Activated T-helper 1 cell treated with anti-CD3 and anti-CD28 coated beads, Interleukin-12 subunit alpha, Interleukin-12 subunit beta, Interleukin-2, Interleukin-4 antibody, amounts not matched to agents 30 ng/mL and 10 ng/mL and 1 ng/mL, durations not matched to agents 14 hours and 24 hours and 36 hours (primary cell): ENCODE measurements at regions not wholly inside any gene's neighbourhood (a gene's known extent, or its start where the extent isn't known, plus 50 kb on each side); places are given as distances from the start of the nearest gene placed in this dataset.

Experiments used
- DNase-seq: peaks from one replicate; pipeline ENCODE4 v3.0.0; 2021; ENCODE audit warnings: low spot score
- H3K27ac Mint-ChIP-seq: one replicate; pipeline ENCODE4 v1.8.0; 2021; ENCODE audit warnings: mild to moderate bottlenecking, mixed read lengths
- H3K27me3 Mint-ChIP-seq: one replicate; pipeline ENCODE4 v1.8.0; 2022; ENCODE audit warnings: mild to moderate bottlenecking, moderate library complexity, mixed read lengths; ENCODE audit not compliant: insufficient read depth
- H3K36me3 Mint-ChIP-seq: one replicate; pipeline ENCODE4 v1.8.0; 2021; ENCODE audit warnings: low read depth, mixed read lengths
- H3K4me1 Mint-ChIP-seq: one replicate; pipeline ENCODE4 v1.8.0; 2021; ENCODE audit warnings: low read depth, mixed read lengths
- H3K4me3 Mint-ChIP-seq: one replicate; pipeline ENCODE4 v1.8.0; 2021; ENCODE audit warnings: mild to moderate bottlenecking, moderate library complexity, mixed read lengths
- H3K9me3 Mint-ChIP-seq: one replicate; pipeline ENCODE4 v1.8.0; 2021; ENCODE audit warnings: mixed read lengths
- intact Hi-C: fragments of 100-400 bp; cut with micrococcal nuclease; formaldehyde crosslinking; loops from one replicate; pipeline ENCODE4 v1.15.1; 2024

- H3K27ac Mint-ChIP-seq: no peak overlapping the region
- H3K9me3 Mint-ChIP-seq: peaks cover 3% of the 10 kb centered on the region
- no peaks in the 10 kb centered on the region for H3K4me1 Mint-ChIP-seq
- no peaks in the 10 kb centered on the region for H3K36me3 Mint-ChIP-seq
- no peak for DNase-seq
- intact Hi-C loops: no loop called here
- H3K4me3 Mint-ChIP-seq: no peak overlapping the region
- H3K27me3 Mint-ChIP-seq: peaks cover 4% of the 10 kb centered on the region
These were observed 87.3 kb downstream of the YIPF5 start for GRCh38 chr5:144083185-144083584.

- Mint-ChIP-seq H3K4me1 (peaks cover 5% of the 10 kb centered on the region), H3K9me3 (peaks cover 3% of the 10 kb centered on the region), H3K27me3 (no peaks in the 10 kb centered on the region), H3K27ac (no peak overlapping the region), H3K4me3 (no peak overlapping the region), H3K36me3 (no peaks in the 10 kb centered on the region)
- no peak for DNase-seq
- intact Hi-C loops: no loop called here
These were observed 85.5 kb downstream of the YIPF5 start for GRCh38 chr5:144084971-144085370.

GRCh38 chr5:144085381-144085780, 85.1 kb downstream of the YIPF5 start:
- Mint-ChIP-seq H3K27me3 (no peaks in the 10 kb centered on the region), H3K4me1 (peaks cover 5% of the 10 kb centered on the region), H3K27ac (no peak overlapping the region), H3K36me3 (no peaks in the 10 kb centered on the region), H3K9me3 (peaks cover 3% of the 10 kb centered on the region), H3K4me3 (no peak overlapping the region)
- intact Hi-C loops: no loop called here
- DNase-seq: no peak

GRCh38 chr5:144086295-144086694, 84.2 kb downstream of the YIPF5 start:
- Mint-ChIP-seq H3K4me1 (peaks cover 5% of the 10 kb centered on the region), H3K27me3 (no peaks in the 10 kb centered on the region), H3K9me3 (peaks cover under 1% of the 10 kb centered on the region), H3K36me3 (no peaks in the 10 kb centered on the region), H3K27ac (no peak overlapping the region), H3K4me3 (no peak overlapping the region)
- intact Hi-C loops: no loop called here
- no peak for DNase-seq

GRCh38 chr5:144087576-144087975, 82.9 kb downstream of the YIPF5 start:
- no peak overlapping the region for H3K27ac Mint-ChIP-seq

GRCh38 chr5:144088206-144089064, 82.0 kb downstream of the YIPF5 start:
- H3K36me3 Mint-ChIP-seq: no peaks in the 10 kb centered on the region
- H3K4me3 Mint-ChIP-seq: no peak overlapping the region
- DNase-seq: no peak
- no peaks in the 10 kb centered on the region for H3K27me3 Mint-ChIP-seq
- H3K9me3 Mint-ChIP-seq: no peaks in the 10 kb centered on the region
- peaks cover 5% of the 10 kb centered on the region for H3K4me1 Mint-ChIP-seq
- intact Hi-C loops: no loop called here
- no peak overlapping the region for H3K27ac Mint-ChIP-seq

More at GRCh38 chr5:144087576-144087975, 82.9 kb downstream of the YIPF5 start:
- peaks cover 5% of the 10 kb centered on the region for H3K4me1 Mint-ChIP-seq
- no peak overlapping the region for H3K4me3 Mint-ChIP-seq
- no peak for DNase-seq
- no peaks in the 10 kb centered on the region for H3K36me3 Mint-ChIP-seq
- no peaks in the 10 kb centered on the region for H3K27me3 Mint-ChIP-seq
- intact Hi-C loops: no loop called here
- H3K9me3 Mint-ChIP-seq: no peaks in the 10 kb centered on the region

GRCh38 chr5:144089401-144090021, 80.9 kb downstream of the YIPF5 start:
- no peaks in the 10 kb centered on the region for H3K9me3 Mint-ChIP-seq
- H3K27ac Mint-ChIP-seq: no peak overlapping the region
- intact Hi-C loops: no loop called here
- no peak overlapping the region for H3K4me3 Mint-ChIP-seq
- DNase-seq: no peak
- H3K36me3 Mint-ChIP-seq: no peaks in the 10 kb centered on the region
- H3K27me3 Mint-ChIP-seq: no peaks in the 10 kb centered on the region
- peaks cover 10% of the 10 kb centered on the region for H3K4me1 Mint-ChIP-seq

- no peaks in the 10 kb centered on the region for H3K27me3 Mint-ChIP-seq
- peaks cover 8% of the 10 kb centered on the region for H3K9me3 Mint-ChIP-seq
- no peak for DNase-seq
- no peak overlapping the region for H3K4me3 Mint-ChIP-seq
- intact Hi-C loops: no loop called here
- no peak overlapping the region for H3K27ac Mint-ChIP-seq
- H3K4me1 Mint-ChIP-seq: peaks cover 10% of the 10 kb centered on the region
- H3K36me3 Mint-ChIP-seq: no peaks in the 10 kb centered on the region
These were observed 78.0 kb downstream of the YIPF5 start for GRCh38 chr5:144092508-144092907.

- Mint-ChIP-seq H3K27me3 (no peaks in the 10 kb centered on the region), H3K36me3 (no peaks in the 10 kb centered on the region), H3K9me3 (peaks cover 8% of the 10 kb centered on the region), H3K27ac (no peak overlapping the region), H3K4me1 (peaks cover 10% of the 10 kb centered on the region), H3K4me3 (no peak overlapping the region)
- intact Hi-C loops: no loop called here
- DNase-seq: no peak
These were observed 77.1 kb downstream of the YIPF5 start for GRCh38 chr5:144093400-144093799.

- Mint-ChIP-seq H3K4me3 (no peak overlapping the region), H3K27me3 (no peaks in the 10 kb centered on the region), H3K36me3 (no peaks in the 10 kb centered on the region), H3K9me3 (peaks cover 8% of the 10 kb centered on the region), H3K27ac (no peak overlapping the region), H3K4me1 (peaks cover 10% of the 10 kb centered on the region)
- intact Hi-C loops: no loop called here
- DNase-seq: no peak
These were observed 76.6 kb downstream of the YIPF5 start for GRCh38 chr5:144093868-144094267.

- DNase-seq: no peak
- no peak overlapping the region for H3K27ac Mint-ChIP-seq
- no peaks in the 10 kb centered on the region for H3K27me3 Mint-ChIP-seq
- peaks cover 2% of the 10 kb centered on the region for H3K9me3 Mint-ChIP-seq
- H3K4me1 Mint-ChIP-seq: no peaks in the 10 kb centered on the region
- no peaks in the 10 kb centered on the region for H3K36me3 Mint-ChIP-seq
- intact Hi-C loops: no loop called here
- no peak overlapping the region for H3K4me3 Mint-ChIP-seq
These were observed 69.8 kb downstream of the YIPF5 start for GRCh38 chr5:144100702-144101101.

GRCh38 chr5:144101616-144102015, 68.8 kb downstream of the YIPF5 start:
- Mint-ChIP-seq H3K4me1 (no peaks in the 10 kb centered on the region), H3K27me3 (no peaks in the 10 kb centered on the region), H3K36me3 (no peaks in the 10 kb centered on the region), H3K9me3 (no peaks in the 10 kb centered on the region), H3K4me3 (no peak overlapping the region), H3K27ac (no peak overlapping the region)
- intact Hi-C loops: no loop called here
- no peak for DNase-seq

- Mint-ChIP-seq H3K27me3 (no peaks in the 10 kb centered on the region), H3K27ac (no peak overlapping the region), H3K4me3 (no peak overlapping the region), H3K36me3 (no peaks in the 10 kb centered on the region), H3K4me1 (no peaks in the 10 kb centered on the region), H3K9me3 (no peaks in the 10 kb centered on the region)
- DNase-seq: no peak
- intact Hi-C loops: no loop called here
These were observed 68.1 kb downstream of the YIPF5 start for GRCh38 chr5:144102361-144102760.
